ENCODE measurements at regions not wholly inside any gene's neighbourhood (a gene's known extent, or its start where the extent isn't known, plus 50 kb on each side); places are given as distances from the start of the nearest gene placed in this dataset.
A peak's percentile ranks its signal among the peaks of the same experiment; 100 is the strongest.
"Not testable (repeated sequence)": the region's sequence is repeated elsewhere in the genome, so short reads cannot be mapped to it uniquely, and the experiment has no call there.

DNA sequence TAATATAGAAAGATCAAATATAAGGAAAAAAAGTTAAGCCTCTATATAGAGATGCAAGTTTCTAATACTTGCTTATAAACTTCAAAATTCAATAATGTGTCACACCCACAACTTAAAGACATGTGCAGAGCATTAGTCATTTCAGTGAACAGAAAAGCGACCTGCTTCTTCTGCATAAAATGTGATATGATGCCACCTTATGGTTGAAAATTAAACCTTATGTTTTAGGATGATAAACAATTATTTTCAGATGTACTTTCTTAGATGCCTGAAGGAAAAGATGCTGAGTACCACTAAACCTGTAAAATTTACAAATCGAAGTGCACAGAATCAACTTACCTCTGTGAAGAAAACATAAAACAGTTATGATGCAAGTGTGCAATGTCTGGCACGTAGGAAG is 96.0 kb downstream of the MTERF1 start:
- H3K4me1 ChIP-seq (replicated peaks in 1 of 2): no peaks in the 10 kb centered on the region
- no peaks in the 10 kb centered on the region for H3K9me3 ChIP-seq (replicated peaks in 1 of 3)
- intact Hi-C loops (cut with DNase I): loop anchor here in 1 of 2 donors (10.0 kb wide), 1 partner anchor 700 kb away; no protein-coding TSS in a partner anchor
- no peaks in the 10 kb centered on the region for H3K27me3 ChIP-seq
- no peak for DNase-seq
- no peaks in the 10 kb centered on the region for H3K36me3 ChIP-seq (replicated peaks in 1 of 2)
- H3K4me3 ChIP-seq: no peak overlapping the region
- WGBS, 4 donors: 33 to 43% (median 38%) methylated on average over 3 of the region's 3 CpGs
- H3K27ac ChIP-seq: no peak overlapping the region
- TF ChIP-seq CTCF (IDR thresholded peaks at IDR 0.05) (peak in 5 of 6 experiments; percentile 25 to 48 (median 39)), POLR2A (IDR thresholded peaks at IDR 0.05) (no peak)

DNA sequence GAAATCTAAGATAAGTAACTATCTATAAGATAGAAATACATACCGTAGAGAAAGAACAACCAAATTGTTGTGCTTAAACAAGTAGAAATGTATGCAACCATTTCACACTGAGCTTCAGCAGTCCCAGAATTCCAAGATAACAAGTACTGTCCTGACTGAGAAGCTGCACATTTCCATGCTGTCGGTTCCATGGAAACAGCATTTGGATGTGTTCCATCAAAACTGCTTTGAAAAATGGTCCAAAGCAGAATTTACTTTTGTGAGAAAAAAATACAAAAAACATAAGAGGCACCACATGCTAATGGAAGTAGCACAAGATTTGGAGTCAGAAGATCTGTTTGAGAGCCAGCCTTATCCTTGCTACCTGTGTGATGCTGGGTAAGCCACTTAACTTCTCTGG is 92.6 kb downstream of the MTERF1 start:
- no peaks in the 10 kb centered on the region for H3K9me3 ChIP-seq (replicated peaks in 1 of 3)
- H3K4me1 ChIP-seq (replicated peaks in 1 of 2): no peaks in the 10 kb centered on the region
- no peak for DNase-seq
- TF ChIP-seq CTCF (IDR thresholded peaks at IDR 0.05): no peak
- TF ChIP-seq POLR2A (IDR thresholded peaks at IDR 0.05): no peak
- no peaks in the 10 kb centered on the region for H3K36me3 ChIP-seq (replicated peaks in 1 of 2)
- no peaks in the 10 kb centered on the region for H3K27me3 ChIP-seq
- intact Hi-C loops (cut with DNase I): loop anchor here in 1 of 2 donors (10.0 kb wide), 1 partner anchor 703 kb away; no protein-coding TSS in a partner anchor
- no peak overlapping the region for H3K4me3 ChIP-seq
- WGBS, 4 donors: 66 to 76% (median 71%) methylated on average over 2 of the region's 2 CpGs
- no peak overlapping the region for H3K27ac ChIP-seq

- 80 to 89% (median 88%) methylated on average over 2 of the region's 2 CpGs for WGBS, 4 donors
Observed at GRCh38 chr7:91789086-91789485, 91.4 kb downstream of the MTERF1 start.

DNA sequence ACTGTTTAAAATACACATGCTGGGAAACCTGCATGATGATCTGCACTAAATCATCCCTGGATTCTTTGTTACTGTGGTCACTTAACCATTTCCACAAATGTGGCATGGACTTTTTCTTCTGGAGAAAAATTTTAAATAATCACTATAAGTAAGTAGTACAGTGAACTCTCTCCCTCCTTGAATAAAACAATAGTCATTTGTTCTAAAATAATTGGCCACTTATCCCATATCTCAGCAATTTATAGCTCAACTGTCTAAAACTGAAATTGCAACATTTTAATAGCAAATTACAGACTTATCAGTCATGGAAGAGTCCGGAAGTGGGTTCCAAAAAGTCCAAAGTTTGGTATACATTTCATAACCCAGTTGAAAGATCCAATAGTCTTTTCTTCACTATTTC is 90.9 kb downstream of the MTERF1 start:
- intact Hi-C loops (cut with DNase I): loop anchor here in 1 of 2 donors (10.0 kb wide), 1 partner anchor 705 kb away; no protein-coding TSS in a partner anchor
- no peaks in the 10 kb centered on the region for H3K9me3 ChIP-seq (replicated peaks in 1 of 3)
- 80 to 97% (median 85%) methylated on average over 1 of the region's 1 CpG for WGBS, 4 donors
- no peak overlapping the region for H3K27ac ChIP-seq
- H3K36me3 ChIP-seq (replicated peaks in 1 of 2): no peaks in the 10 kb centered on the region
- DNase-seq: no peak
- no peaks in the 10 kb centered on the region for H3K27me3 ChIP-seq
- no peaks in the 10 kb centered on the region for H3K4me1 ChIP-seq (replicated peaks in 1 of 2)
- no peak for TF ChIP-seq POLR2A (IDR thresholded peaks at IDR 0.05)
- no peak overlapping the region for H3K4me3 ChIP-seq

More at GRCh38 chr7:91789086-91789485, 91.4 kb downstream of the MTERF1 start:
- Histone ChIP-seq H3K9me3 (replicated peaks in 1 of 3) (no peaks in the 10 kb centered on the region), H3K36me3 (replicated peaks in 1 of 2) (no peaks in the 10 kb centered on the region), H3K4me3 (no peak overlapping the region), H3K27ac (no peak overlapping the region), H3K27me3 (no peaks in the 10 kb centered on the region), H3K4me1 (replicated peaks in 1 of 2) (no peaks in the 10 kb centered on the region)
- DNase-seq: no peak
- intact Hi-C loops (cut with DNase I): loop anchor here in 1 of 2 donors (10.0 kb wide), 1 partner anchor 704 kb away; no protein-coding TSS in a partner anchor
- TF ChIP-seq POLR2A (IDR thresholded peaks at IDR 0.05): no peak
- TF ChIP-seq CTCF (IDR thresholded peaks at IDR 0.05): no peak

GRCh38 chr7:91790646-91791045 is 89.9 kb downstream of the MTERF1 start:
- H3K4me1 ChIP-seq (replicated peaks in 1 of 2); H3K27ac ChIP-seq; DNase-seq; H3K36me3 ChIP-seq (replicated peaks in 1 of 2); intact Hi-C loops (cut with DNase I); H3K4me3 ChIP-seq; H3K27me3 ChIP-seq; H3K9me3 ChIP-seq (replicated peaks in 1 of 3): not testable (repeated sequence)
- WGBS, 4 donors: 90 to 92% (median 91%) methylated on average over 8 to 10 of the region's 10 CpGs

All from adrenal gland (tissue), 9 donors.